Duodenal mucosa (tissue), 2 donors: ENCODE measurements at regions not wholly inside any gene's neighbourhood (a gene's known extent, or its start where the extent isn't known, plus 50 kb on each side); places are given as distances from the start of the nearest gene placed in this dataset.

Source experiments
- H3K27ac ChIP-seq: one replicate; pipeline ENCODE4 v1.7.0; 2013; ENCODE audit warnings: low read depth, low read length
- H3K27me3 ChIP-seq, 2 donors: one replicate each; pipeline ENCODE4 v1.7.0; 2013; ENCODE audit warnings: low read length in 2 of 2, control low read depth in 1 of 2; ENCODE audit not compliant: insufficient read depth in 2 of 2, control insufficient read depth in 1 of 2
- H3K36me3 ChIP-seq, 2 donors: one replicate each; pipeline ENCODE4 v1.7.0; 2013; ENCODE audit warnings: low read length in 2 of 2, control low read depth in 1 of 2; ENCODE audit not compliant: insufficient read depth in 2 of 2, control insufficient read depth in 1 of 2
- H3K4me1 ChIP-seq, 2 donors: one replicate each; pipeline ENCODE4 v1.7.0; 2013; ENCODE audit warnings: low read length in 2 of 2, control low read depth in 1 of 2; ENCODE audit not compliant: insufficient read depth in 2 of 2, control insufficient read depth in 1 of 2
- H3K4me3 ChIP-seq, 2 donors: one replicate each; pipeline ENCODE4 v1.7.0; 2013; ENCODE audit warnings: low read length in 2 of 2, low read depth in 1 of 2
- H3K9ac ChIP-seq, 2 donors: one replicate each; pipeline ENCODE4 v1.7.0; 2013; ENCODE audit warnings: low read length in 2 of 2, low read depth in 1 of 2
- H3K9me3 ChIP-seq, 2 donors: one replicate each; pipeline ENCODE4 v1.7.0; 2013; ENCODE audit warnings: low read length in 2 of 2, control low read depth in 1 of 2; ENCODE audit not compliant: control insufficient read depth in 1 of 2

DNA sequence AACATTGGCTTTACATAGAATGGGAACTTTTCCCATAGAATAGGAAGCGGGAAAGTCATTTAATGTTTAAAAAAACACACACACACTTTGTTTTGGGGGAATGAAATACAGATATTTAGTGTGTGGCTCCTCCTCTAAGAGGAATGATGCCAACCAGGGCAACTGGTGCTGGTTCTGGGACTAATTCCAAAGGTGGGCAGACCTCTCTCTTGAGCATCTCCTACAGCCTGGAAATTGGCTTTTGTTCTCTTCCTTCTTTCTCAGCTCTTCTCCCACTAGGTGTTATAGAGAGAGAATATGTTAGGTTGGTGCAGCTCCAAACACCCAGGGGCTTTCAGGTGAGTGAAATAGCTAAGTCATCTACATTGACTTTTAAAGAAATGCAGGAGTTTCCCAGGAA lies 190.1 kb downstream of the RAD51AP2 start:
- H3K9me3 ChIP-seq: no peaks in the 10 kb centered on the region
- no peaks in the 10 kb centered on the region for H3K36me3 ChIP-seq
- H3K27ac ChIP-seq: no peak overlapping the region

DNA sequence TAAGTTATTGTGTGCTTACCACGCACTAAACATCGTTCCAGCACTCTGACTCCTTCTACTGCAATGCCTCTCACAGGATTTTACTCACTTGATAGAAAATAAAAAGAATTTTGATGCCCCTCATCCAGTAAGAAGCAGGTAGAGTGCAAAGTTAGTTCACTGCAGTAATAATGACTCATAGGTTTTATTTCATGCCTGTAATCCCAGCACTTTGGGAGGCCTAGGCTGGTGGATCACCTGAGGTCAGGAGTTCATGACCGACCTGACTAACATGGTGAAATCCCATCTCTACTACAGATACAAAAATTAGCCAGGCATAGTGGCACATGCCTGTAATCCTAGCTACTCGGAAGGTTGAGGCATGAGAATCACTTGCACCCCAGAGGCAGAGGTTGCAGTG lies 190.6 kb downstream of the RAD51AP2 start:
- no peak overlapping the region for H3K4me3 ChIP-seq

More for the DNA sequence above, 190.1 kb downstream of the RAD51AP2 start:
- Histone ChIP-seq H3K4me3 (no peak overlapping the region), H3K4me1 (no peaks in the 10 kb centered on the region), H3K27me3 (no peaks in the 10 kb centered on the region), H3K9ac (no peak overlapping the region)

DNA sequence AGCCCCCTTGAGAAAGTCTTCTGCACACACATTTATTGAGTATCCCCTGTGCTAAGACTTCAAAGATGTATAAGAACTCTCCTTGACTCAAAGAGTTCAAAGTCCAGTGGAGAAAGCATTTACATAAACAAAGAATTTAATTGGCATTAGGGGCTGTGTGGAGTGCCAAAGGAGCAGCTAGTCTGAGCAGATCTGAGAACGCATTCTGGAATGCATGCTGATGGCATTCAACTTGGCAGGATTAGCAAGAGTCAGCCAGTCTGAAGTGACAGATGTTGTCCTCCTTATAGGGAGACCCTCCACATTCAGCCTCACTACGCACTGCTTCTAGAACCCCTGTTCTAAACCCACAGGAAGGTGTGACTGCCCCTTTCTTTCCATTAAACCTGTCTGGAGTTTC lies 191.5 kb downstream of the RAD51AP2 start:
- Histone ChIP-seq H3K27ac (no peak overlapping the region), H3K9ac (no peak overlapping the region), H3K27me3 (no peaks in the 10 kb centered on the region), H3K36me3 (no peaks in the 10 kb centered on the region), H3K4me1 (no peaks in the 10 kb centered on the region), H3K4me3 (no peak overlapping the region), H3K9me3 (no peaks in the 10 kb centered on the region)

More for the DNA sequence above, 190.6 kb downstream of the RAD51AP2 start:
- Histone ChIP-seq H3K9me3 (no peaks in the 10 kb centered on the region), H3K36me3 (no peaks in the 10 kb centered on the region), H3K27ac (no peak overlapping the region), H3K4me1 (no peaks in the 10 kb centered on the region), H3K27me3 (no peaks in the 10 kb centered on the region), H3K9ac (no peak overlapping the region)

- Histone ChIP-seq H3K4me1 (no peaks in the 10 kb centered on the region), H3K27ac (no peak overlapping the region), H3K9me3 (no peaks in the 10 kb centered on the region), H3K9ac (no peak overlapping the region), H3K27me3 (no peaks in the 10 kb centered on the region), H3K4me3 (no peak overlapping the region), H3K36me3 (no peaks in the 10 kb centered on the region)
Observed at GRCh38 chr2:17323697-17324096, 194.5 kb downstream of the RAD51AP2 start.

DNA sequence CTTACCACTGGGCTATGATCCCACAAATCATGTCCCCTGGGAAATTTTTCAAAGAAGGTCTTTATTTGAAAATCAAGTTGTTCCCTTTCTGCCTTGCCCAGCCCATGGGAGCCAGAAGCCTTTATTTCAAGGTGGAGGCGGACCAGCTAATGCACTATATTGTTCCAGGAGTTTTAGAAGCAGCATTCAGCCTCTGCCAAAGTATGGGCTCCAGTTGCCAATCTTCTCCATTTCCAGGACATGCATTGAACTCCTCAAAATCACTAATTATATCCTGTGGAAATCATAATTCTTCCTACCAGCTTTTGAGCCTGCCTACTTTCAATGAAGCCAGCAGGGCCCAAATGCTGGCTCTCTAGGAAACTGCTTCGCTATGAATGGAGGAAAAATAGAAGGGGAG lies 195.8 kb downstream of the RAD51AP2 start:
- H3K36me3 ChIP-seq: no peaks in the 10 kb centered on the region
- no peak overlapping the region for H3K4me3 ChIP-seq
- H3K9me3 ChIP-seq: no peaks in the 10 kb centered on the region
- no peaks in the 10 kb centered on the region for H3K27me3 ChIP-seq
- no peaks in the 10 kb centered on the region for H3K4me1 ChIP-seq
- H3K9ac ChIP-seq: no peak overlapping the region
- H3K27ac ChIP-seq: no peak overlapping the region

GRCh38 chr2:17319090-17319489 lies 199.2 kb downstream of the RAD51AP2 start:
- Histone ChIP-seq H3K36me3 (no peaks in the 10 kb centered on the region), H3K27ac (no peak overlapping the region), H3K4me3 (no peak overlapping the region), H3K4me1 (no peaks in the 10 kb centered on the region), H3K27me3 (no peaks in the 10 kb centered on the region), H3K9me3 (no peaks in the 10 kb centered on the region), H3K9ac (no peak overlapping the region)

GRCh38 chr2:17318013-17318412 lies 200.2 kb downstream of the RAD51AP2 start:
- Histone ChIP-seq H3K9me3 (no peaks in the 10 kb centered on the region), H3K27ac (no peak overlapping the region), H3K4me3 (no peak overlapping the region), H3K27me3 (no peaks in the 10 kb centered on the region), H3K9ac (no peak overlapping the region), H3K36me3 (no peaks in the 10 kb centered on the region), H3K4me1 (no peaks in the 10 kb centered on the region)

DNA sequence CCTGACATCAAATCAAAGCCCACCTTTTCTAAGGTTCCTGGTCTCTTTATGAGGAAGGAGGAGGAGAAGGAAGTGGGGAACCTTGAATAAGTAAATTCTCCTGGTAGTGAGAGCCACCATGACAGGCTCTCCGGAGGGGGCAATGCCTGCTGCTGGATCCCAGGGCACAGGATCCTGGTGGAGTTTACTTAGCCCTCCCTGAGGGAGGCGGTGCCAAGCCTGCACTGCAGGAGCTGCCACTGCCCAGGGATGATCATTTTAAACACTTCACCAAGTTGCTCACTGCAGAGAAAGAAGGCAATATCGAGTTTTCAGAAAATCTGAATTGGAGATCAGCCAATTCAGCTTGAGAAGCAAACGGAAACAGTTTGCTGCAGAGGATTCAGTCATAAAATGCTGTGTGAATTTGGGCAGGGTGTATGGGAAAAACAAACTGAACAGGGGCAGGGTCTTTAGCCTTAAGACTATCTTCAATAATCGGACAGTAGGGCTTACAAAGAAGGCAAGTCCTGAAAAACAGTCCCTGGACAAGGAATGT lies 200.7 kb downstream of the RAD51AP2 start:
- Histone ChIP-seq H3K4me1 (no peaks in the 10 kb centered on the region), H3K36me3 (no peaks in the 10 kb centered on the region), H3K27ac (no peak overlapping the region)

GRCh38 chr2:17313261-17313660 lies 205.0 kb downstream of the RAD51AP2 start:
- H3K9ac ChIP-seq: no peak overlapping the region
- H3K27me3 ChIP-seq: no peaks in the 10 kb centered on the region
- H3K27ac ChIP-seq: no peak overlapping the region
- no peaks in the 10 kb centered on the region for H3K4me1 ChIP-seq
- H3K9me3 ChIP-seq: no peaks in the 10 kb centered on the region
- H3K4me3 ChIP-seq: no peak overlapping the region
- no peaks in the 10 kb centered on the region for H3K36me3 ChIP-seq

More for the DNA sequence above, 200.7 kb downstream of the RAD51AP2 start:
- no peak overlapping the region for H3K9ac ChIP-seq
- H3K9me3 ChIP-seq: no peaks in the 10 kb centered on the region
- no peaks in the 10 kb centered on the region for H3K27me3 ChIP-seq
- H3K4me3 ChIP-seq: no peak overlapping the region

DNA sequence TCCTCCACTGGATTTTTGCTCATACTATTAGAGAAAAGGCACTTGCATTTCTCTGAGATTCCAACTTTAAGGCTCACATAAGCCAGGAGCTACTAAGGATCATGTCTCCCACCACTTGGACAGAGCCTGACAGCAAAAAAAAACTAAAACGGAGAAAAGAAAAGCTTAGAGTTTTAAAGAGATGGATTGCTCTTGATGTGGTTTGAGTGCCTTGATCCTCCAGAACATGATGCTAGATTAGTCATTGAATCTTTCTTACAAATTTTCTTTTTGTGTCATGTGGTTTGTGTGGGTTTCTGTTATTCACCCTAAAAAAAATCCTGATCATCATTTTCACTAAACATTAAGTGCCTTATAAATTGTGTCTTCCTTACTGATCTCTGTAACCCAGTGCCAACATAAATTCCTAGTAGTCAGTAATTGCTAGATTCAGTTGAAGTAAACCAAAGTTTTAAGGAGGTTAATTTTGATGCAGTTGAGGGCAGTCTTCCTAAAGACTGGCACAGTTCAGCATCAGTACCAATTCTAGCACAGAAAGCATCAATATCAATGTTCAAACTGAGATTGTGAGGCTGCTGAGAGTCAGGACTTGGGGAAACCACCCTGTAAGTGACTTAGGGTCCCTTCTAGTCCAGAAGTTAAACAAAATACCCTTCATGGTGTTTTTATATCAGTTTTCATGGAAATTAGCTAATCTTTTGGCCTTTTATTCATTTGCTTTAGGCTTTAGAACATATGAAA lies 206.3 kb downstream of the RAD51AP2 start:
- H3K36me3 ChIP-seq: no peaks in the 10 kb centered on the region
- no peaks in the 10 kb centered on the region for H3K4me1 ChIP-seq
- H3K27ac ChIP-seq: no peak overlapping the region
- H3K9me3 ChIP-seq: no peaks in the 10 kb centered on the region
- H3K9ac ChIP-seq: no peak overlapping the region
- H3K4me3 ChIP-seq: no peak overlapping the region
- no peaks in the 10 kb centered on the region for H3K27me3 ChIP-seq
